ENCODE measurements at regions not wholly inside any gene's neighbourhood (a gene's known extent, or its start where the extent isn't known, plus 50 kb on each side); places are given as distances from the start of the nearest gene placed in this dataset.
A peak's percentile ranks its signal among the peaks of the same experiment; 100 is the strongest.

DNA sequence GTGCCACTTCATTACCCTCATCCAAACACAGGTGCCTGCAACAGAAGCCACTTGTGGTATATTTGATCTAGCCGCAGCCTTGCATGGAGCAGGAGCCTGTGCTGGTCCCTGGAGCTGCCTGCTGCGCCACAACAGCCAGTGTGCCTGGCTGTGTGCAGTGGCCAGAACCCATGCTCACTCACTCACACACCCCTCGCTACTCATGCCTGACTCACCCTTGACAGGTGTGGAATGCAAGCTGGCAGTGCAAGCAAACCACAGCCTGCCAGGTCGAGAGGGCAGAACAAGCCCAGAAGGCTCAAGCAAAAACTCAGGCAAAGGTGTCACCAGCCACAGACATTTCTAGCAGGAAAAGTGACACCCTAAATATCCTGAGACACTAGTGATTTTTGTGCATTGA, 1510.9 kb downstream of the KCNT2 start:
- TF ChIP-seq FOSL1 (IDR thresholded peaks at IDR 0.05; ENCODE audit: low read depth): peak; percentile 90
- TF ChIP-seq RAD21 (IDR thresholded peaks at IDR 0.05; ENCODE audit: low read depth): peak; percentile 21; the same call in 1 of the 2 replicates
- TF ChIP-seq YY1 (IDR thresholded peaks at IDR 0.05; ENCODE audit: extremely low read depth, insufficient replicate concordance, low read depth, low read length): no peak
- TF ChIP-seq POLR2AphosphoS5 (IDR thresholded peaks at IDR 0.05; ENCODE audit: low read depth, low read length): no peak; the same call in 1 of the 2 replicates
- peak; percentile 68; the same call in 1 of the 2 replicates for TF ChIP-seq JUND (IDR thresholded peaks at IDR 0.05)
- TF ChIP-seq, protein P1, sequence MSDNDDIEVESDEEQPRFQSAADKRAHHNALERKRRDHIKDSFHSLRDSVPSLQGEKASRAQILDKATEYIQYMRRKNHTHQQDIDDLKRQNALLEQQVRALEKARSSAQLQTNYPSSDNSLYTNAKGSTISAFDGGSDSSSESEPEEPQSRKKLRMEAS (IDR thresholded peaks at IDR 0.05): peak; percentile 79
- no peak for TF ChIP-seq EZH2phosphoT487 (IDR thresholded peaks at IDR 0.05; ENCODE audit: borderline replicate concordance)
- TF ChIP-seq SP1 (IDR thresholded peaks at IDR 0.05; ENCODE audit: low read depth): peak; percentile 80
- peak; percentile 96 for TF ChIP-seq CBX3 (IDR thresholded peaks at IDR 0.05; ENCODE audit: low read depth)
- peak; percentile 85; the same call in 1 of the 2 replicates for TF ChIP-seq SIN3A (IDR thresholded peaks at IDR 0.05; ENCODE audit: low read depth)
- 0 out of 2 replicates have a peak, but pooled peaks have one; percentile 46 for TF ChIP-seq CEBPB (IDR thresholded peaks at IDR 0.05; ENCODE audit: low read depth)
- ChIA-PET RAD21 (ENCODE audit: low non-redundant PET in 1 of 2, low total read pairs in 2 of 2, uncharacterized antibody in 2 of 2, unreplicated experiment in 2 of 2) (no interaction called here), CTCF (no interaction called here), POLR2A (no interaction called here)
- H3K27ac ChIP-seq (ENCODE audit: low read depth, low read length): no peak overlapping the region
- peaks cover 0 to 18% of the 10 kb centered on the region in 2 experiments; a peak in 3 of 4 replicates for H3K4me1 ChIP-seq (ENCODE audit: control insufficient read depth in 1 of 2, insufficient read depth in 2 of 2, low read length in 2 of 2)
- no peaks in the 10 kb centered on the region for H3K9me3 ChIP-seq (ENCODE audit: control insufficient read depth in 1 of 2, insufficient read depth in 1 of 2, low read depth in 1 of 2, low read length in 2 of 2)
- H3K79me2 ChIP-seq (ENCODE audit: insufficient read depth, low read length): no peaks in the 10 kb centered on the region
- no peaks in the 10 kb centered on the region for H3K27me3 ChIP-seq (ENCODE audit: insufficient read depth, low read length)
- DNase-seq (ENCODE audit: low read depth, low spot score) (peak; percentile 61), ATAC-seq (peak; percentile 99)
- H3K4me3 ChIP-seq (replicated peaks in 1 of 2; ENCODE audit: low read depth in 1 of 2, low read length in 2 of 2): no peak overlapping the region
- no peak overlapping the region for H3K9ac ChIP-seq (ENCODE audit: low read length)
- intact Hi-C loops (cut with micrococcal nuclease): no loop called here
- no peak overlapping the region for H2AFZ ChIP-seq (ENCODE audit: low read depth, low read length, poor library complexity, severe bottlenecking)
- no peaks in the 10 kb centered on the region for H4K20me1 ChIP-seq (ENCODE audit: insufficient read depth)
- peak overlapping the region; percentile 27 for H3K4me2 ChIP-seq (ENCODE audit: low read length)
- no peaks in the 10 kb centered on the region for H3K36me3 ChIP-seq (ENCODE audit: control insufficient read depth in 1 of 2, insufficient read depth in 2 of 2, low read length in 2 of 2)
- no TSS peak for BruUV-seq (replicated peaks)
- no peaks in the 10 kb centered on the region for H3K9me2 ChIP-seq (ENCODE audit: insufficient read depth)

DNA sequence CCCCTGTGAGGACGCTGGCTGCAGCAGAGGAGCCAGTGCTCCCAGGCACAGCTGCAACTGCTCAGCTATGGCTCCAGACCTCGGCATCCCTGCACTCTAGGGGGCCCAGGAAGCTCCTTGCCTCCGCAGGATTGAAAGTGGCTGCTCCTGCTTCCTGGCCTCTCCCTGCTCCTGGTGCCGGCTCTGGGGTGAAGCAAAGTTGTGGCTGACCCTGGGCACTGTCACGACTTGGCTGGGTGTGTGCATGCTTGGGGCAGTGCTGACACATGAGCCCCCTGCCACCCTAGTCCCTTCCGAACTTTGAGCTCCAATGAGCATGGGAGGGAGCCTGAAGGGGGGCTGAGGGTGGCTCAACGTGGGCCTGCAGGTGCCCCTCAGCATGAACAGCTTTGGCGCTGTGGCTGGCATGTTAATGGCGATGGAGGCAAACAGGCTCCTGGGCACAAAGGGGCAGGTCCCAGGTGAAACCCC, 1512.2 kb downstream of the KCNT2 start:
- intact Hi-C loops (cut with micrococcal nuclease): no loop called here
- no peak overlapping the region for H3K4me2 ChIP-seq (ENCODE audit: low read length)
- H3K9ac ChIP-seq (ENCODE audit: low read length): no peak overlapping the region
- no peak for ATAC-seq
- no peaks in the 10 kb centered on the region for H4K20me1 ChIP-seq (ENCODE audit: insufficient read depth)
- no peaks in the 10 kb centered on the region for H3K9me2 ChIP-seq (ENCODE audit: insufficient read depth)
- RAD21 ChIA-PET (ENCODE audit: low non-redundant PET in 1 of 2, low total read pairs in 2 of 2, uncharacterized antibody in 2 of 2, unreplicated experiment in 2 of 2): no interaction called here
- CTCF ChIA-PET: no interaction called here
- BruUV-seq (replicated peaks): no TSS peak
- H3K79me2 ChIP-seq (ENCODE audit: insufficient read depth, low read length): no peaks in the 10 kb centered on the region
- H3K4me3 ChIP-seq (replicated peaks in 1 of 2; ENCODE audit: low read depth in 1 of 2, low read length in 2 of 2): no peak overlapping the region
- POLR2A ChIA-PET: no interaction called here
- H3K36me3 ChIP-seq (ENCODE audit: control insufficient read depth in 1 of 2, insufficient read depth in 2 of 2, low read length in 2 of 2): no peaks in the 10 kb centered on the region
- no peak overlapping the region for H2AFZ ChIP-seq (ENCODE audit: low read depth, low read length, poor library complexity, severe bottlenecking)
- no peaks in the 10 kb centered on the region for H3K27me3 ChIP-seq (ENCODE audit: insufficient read depth, low read length)
- H3K27ac ChIP-seq (ENCODE audit: low read depth, low read length): no peak overlapping the region
- DNase-seq (ENCODE audit: low read depth, low spot score): no peak
- no peaks in the 10 kb centered on the region for H3K9me3 ChIP-seq (ENCODE audit: control insufficient read depth in 1 of 2, insufficient read depth in 1 of 2, low read depth in 1 of 2, low read length in 2 of 2)
- TF ChIP-seq, protein P2, sequence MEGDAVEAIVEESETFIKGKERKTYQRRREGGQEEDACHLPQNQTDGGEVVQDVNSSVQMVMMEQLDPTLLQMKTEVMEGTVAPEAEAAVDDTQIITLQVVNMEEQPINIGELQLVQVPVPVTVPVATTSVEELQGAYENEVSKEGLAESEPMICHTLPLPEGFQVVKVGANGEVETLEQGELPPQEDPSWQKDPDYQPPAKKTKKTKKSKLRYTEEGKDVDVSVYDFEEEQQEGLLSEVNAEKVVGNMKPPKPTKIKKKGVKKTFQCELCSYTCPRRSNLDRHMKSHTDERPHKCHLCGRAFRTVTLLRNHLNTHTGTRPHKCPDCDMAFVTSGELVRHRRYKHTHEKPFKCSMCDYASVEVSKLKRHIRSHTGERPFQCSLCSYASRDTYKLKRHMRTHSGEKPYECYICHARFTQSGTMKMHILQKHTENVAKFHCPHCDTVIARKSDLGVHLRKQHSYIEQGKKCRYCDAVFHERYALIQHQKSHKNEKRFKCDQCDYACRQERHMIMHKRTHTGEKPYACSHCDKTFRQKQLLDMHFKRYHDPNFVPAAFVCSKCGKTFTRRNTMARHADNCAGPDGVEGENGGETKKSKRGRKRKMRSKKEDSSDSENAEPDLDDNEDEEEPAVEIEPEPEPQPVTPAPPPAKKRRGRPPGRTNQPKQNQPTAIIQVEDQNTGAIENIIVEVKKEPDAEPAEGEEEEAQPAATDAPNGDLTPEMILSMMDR (IDR thresholded peaks at IDR 0.05 in 2 of 3, conservative IDR thresholded peaks at IDR 0.05 in 1 of 3; ENCODE audit: borderline replicate concordance in 1 of 3, insufficient read depth in 1 of 3, low read depth in 2 of 3, low read length in 2 of 3): no peak
- TF ChIP-seq SIN3A (IDR thresholded peaks at IDR 0.05; ENCODE audit: low read depth) (no peak), FOSL1 (IDR thresholded peaks at IDR 0.05; ENCODE audit: low read depth) (no peak), EZH2 (IDR thresholded peaks at IDR 0.05) (no peak), SP1 (IDR thresholded peaks at IDR 0.05; ENCODE audit: low read depth) (no peak), JUND (IDR thresholded peaks at IDR 0.05) (no peak), SRF (IDR thresholded peaks at IDR 0.05; ENCODE audit: low read depth) (no peak), EGR1 (IDR thresholded peaks at IDR 0.05; ENCODE audit: low read depth) (no peak), CEBPB (IDR thresholded peaks at IDR 0.05; ENCODE audit: low read depth) (no peak), RAD21 (IDR thresholded peaks at IDR 0.05; ENCODE audit: low read depth) (no peak)
- TF ChIP-seq, protein P3, sequence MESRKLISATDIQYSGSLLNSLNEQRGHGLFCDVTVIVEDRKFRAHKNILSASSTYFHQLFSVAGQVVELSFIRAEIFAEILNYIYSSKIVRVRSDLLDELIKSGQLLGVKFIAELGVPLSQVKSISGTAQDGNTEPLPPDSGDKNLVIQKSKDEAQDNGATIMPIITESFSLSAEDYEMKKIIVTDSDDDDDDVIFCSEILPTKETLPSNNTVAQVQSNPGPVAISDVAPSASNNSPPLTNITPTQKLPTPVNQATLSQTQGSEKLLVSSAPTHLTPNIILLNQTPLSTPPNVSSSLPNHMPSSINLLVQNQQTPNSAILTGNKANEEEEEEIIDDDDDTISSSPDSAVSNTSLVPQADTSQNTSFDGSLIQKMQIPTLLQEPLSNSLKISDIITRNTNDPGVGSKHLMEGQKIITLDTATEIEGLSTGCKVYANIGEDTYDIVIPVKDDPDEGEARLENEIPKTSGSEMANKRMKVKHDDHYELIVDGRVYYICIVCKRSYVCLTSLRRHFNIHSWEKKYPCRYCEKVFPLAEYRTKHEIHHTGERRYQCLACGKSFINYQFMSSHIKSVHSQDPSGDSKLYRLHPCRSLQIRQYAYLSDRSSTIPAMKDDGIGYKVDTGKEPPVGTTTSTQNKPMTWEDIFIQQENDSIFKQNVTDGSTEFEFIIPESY (IDR thresholded peaks at IDR 0.05; ENCODE audit: extremely low read depth, insufficient replicate concordance, low read length): no peak
- TF ChIP-seq, protein P1 (IDR thresholded peaks at IDR 0.05): no peak
- H3K4me1 ChIP-seq (ENCODE audit: control insufficient read depth in 1 of 2, insufficient read depth in 2 of 2, low read length in 2 of 2): peaks cover 0 to 18% of the 10 kb centered on the region in 2 experiments; a peak in 3 of 4 replicates

Data from HCT116 (cell line).